GM13976 (cell line): ENCODE measurements at regions not wholly inside any gene's neighbourhood (a gene's known extent, or its start where the extent isn't known, plus 50 kb on each side); places are given as distances from the start of the nearest gene placed in this dataset.

ENCODE experiments used
- DNase-seq: peaks from one replicate; pipeline ENCODE4 v3.0.0; 2012; ENCODE audit warnings: low spot score
- in situ Hi-C: fragments of 300-500 bp; cut with MboI; formaldehyde crosslinking; loops from one replicate; pipeline ENCODE4 v1.12.0; 2022; ENCODE audit warnings: low sequenced_read_pairs, mixed read lengths, inconsistent platforms; ENCODE audit not compliant: unreplicated experiment
- TF ChIP-seq, protein P1 (sequence below): IDR thresholded peaks from 2 replicates; pipeline ENCODE4 v1.5.1; 2012; ENCODE audit warnings: borderline replicate concordance, mild to moderate bottlenecking; ENCODE audit not compliant: insufficient read depth; ENCODE audit errors: extremely low read depth, missing control alignments, control extremely low read depth

DNA sequence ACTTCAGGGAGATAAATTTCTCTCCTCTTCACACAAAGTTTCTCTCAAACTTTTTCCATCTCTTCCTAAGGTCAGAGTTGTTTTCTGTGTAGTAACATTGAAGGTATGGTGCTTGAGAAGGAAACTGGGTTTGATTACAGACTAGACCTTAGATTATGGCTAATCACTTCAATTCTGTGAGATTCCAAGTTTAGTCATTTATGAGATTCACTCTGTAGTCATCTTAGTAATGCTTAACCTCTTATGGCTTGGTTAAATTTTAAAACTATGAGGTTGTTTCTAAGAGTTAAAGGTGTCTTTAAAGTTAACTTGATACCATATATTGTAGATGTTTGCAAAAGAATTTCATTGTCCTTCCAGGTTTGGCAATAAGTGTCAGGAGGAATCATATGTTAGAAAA, 1092.2 kb downstream of the KCNT2 start:
- in situ Hi-C loops, result no loop called here

DNA sequence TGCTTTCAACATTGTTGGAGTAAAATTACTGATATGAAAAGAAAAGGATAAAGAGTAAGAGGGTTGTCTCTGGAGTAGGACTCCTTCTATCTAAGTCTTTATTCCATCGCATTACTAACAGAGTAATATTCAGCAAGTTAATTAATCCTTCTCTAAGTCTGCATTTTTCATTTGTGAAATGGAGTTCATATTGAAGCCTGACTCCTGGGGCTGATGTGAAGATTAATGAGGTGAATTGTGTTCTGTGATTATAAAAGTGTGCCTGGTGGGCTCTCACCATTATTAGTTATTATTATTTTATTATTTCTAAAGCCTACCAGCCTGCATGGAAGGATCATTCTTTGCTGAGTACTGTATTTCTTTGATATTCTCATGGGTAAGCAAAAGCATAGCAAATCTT, 1096.7 kb downstream of the KCNT2 start:
- in situ Hi-C loops, result no loop called here
- TF ChIP-seq, protein P1, sequence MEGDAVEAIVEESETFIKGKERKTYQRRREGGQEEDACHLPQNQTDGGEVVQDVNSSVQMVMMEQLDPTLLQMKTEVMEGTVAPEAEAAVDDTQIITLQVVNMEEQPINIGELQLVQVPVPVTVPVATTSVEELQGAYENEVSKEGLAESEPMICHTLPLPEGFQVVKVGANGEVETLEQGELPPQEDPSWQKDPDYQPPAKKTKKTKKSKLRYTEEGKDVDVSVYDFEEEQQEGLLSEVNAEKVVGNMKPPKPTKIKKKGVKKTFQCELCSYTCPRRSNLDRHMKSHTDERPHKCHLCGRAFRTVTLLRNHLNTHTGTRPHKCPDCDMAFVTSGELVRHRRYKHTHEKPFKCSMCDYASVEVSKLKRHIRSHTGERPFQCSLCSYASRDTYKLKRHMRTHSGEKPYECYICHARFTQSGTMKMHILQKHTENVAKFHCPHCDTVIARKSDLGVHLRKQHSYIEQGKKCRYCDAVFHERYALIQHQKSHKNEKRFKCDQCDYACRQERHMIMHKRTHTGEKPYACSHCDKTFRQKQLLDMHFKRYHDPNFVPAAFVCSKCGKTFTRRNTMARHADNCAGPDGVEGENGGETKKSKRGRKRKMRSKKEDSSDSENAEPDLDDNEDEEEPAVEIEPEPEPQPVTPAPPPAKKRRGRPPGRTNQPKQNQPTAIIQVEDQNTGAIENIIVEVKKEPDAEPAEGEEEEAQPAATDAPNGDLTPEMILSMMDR, result no peak
- no peak for DNase-seq

More for the DNA sequence above, 1092.2 kb downstream of the KCNT2 start:
- TF ChIP-seq, protein P1, result no peak
- DNase-seq, result no peak

DNA sequence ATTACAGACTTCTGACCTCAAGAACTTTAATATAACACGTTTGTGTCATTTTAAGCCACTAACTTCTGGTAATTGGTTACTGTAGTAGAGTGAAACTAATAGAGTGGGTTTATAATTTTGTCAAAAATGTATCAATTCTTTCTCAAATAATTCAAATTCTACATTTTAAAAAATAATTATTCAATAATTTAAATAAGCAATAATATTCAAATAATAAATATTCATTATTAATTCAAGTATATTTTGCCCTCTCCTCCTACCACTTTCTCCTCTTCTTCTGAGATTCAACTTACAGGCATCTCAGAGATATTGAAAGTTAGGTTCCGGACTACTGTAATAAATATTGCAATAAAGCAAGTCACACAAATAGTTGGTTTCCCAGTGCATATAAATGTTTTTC, 1107.1 kb downstream of the KCNT2 start:
- TF ChIP-seq, protein P1, result no peak
- DNase-seq, result no peak
- in situ Hi-C loops, result no loop called here

DNA sequence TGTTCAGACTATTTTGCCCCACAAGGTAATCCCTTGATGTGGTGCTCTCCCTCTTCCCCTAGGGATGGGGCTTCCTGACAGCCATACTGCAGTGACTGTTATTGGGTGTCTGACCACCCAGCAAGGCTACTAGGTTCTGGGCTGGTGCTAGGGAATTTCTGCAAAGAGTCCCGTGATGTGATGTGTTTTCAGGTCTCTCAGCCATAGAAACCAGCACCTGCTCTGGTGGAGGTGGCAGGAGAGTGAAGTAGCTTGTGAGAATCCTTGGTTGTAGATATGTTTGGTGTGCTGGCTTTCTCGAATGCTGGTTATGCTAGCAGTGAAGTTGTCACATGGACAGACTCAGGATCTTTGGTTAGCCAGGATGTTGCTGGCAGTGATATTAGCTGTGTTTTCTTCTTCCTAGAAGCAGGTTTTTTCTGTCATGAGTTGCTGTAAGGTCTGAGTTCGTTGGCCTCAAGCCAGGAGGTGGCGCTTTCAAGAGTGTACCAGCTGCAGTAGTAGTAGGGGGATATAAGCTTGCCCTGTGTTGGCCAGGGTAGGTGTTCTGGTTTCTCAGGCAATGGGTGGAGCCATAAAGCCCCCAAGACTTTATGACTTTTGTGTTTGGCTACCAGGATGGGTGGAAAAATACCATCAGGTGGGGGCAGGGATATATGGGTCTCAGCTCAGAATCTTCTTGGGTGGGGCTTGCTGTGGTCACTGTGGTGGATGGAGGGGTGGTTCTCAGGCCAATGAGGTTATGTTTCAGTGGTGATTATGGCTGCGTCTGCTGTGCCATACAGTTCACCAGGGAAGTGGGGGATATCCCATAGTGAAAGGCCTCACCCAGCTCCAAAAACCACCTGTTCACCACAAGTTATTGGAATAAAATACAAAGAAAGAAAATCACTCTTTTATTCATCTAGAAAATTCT, 1112.3 kb downstream of the KCNT2 start:
- TF ChIP-seq, protein P1, result no peak
- in situ Hi-C loops, result no loop called here
- DNase-seq, result no peak

DNA sequence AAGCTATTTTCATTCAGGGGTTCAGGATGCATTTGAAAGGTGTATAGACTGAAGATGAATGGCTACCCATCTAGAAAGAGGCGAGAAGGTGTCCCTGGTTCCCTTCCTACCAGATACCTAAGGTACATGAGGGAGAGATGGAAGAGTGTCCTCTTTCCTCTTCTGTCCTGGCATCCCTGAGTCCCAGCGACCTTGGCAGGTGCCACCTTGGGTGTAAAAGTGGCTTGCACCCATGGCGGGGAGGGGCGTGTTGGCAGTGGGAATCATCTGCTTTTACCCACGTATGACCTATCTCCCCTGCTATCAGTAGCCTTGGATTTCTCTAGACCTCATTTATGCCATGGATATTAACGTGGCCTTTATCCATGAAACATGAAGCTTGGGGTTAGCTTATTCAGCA, 1126.1 kb downstream of the KCNT2 start:
- no peak for DNase-seq
- in situ Hi-C loops, result no loop called here
- TF ChIP-seq, protein P1, result no peak

DNA sequence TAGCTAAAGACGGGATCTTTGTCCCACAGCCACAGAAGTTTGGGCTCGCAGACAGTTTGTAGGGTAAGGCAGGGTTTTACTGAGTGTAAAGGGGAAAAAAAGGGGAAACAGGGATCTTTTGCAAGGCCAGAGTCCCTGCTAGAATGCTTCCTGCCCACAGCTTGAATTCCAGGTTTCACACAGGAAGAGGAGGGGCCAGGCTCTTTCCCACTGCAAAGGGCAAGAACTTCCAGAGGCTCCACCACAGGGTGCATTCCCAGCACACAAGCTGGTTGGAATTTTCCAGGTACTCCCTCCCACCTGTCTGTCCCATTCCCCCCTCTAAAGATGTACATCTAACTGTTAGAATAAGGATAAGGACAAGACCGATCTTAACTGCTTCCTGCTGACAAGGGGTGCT, 1126.9 kb downstream of the KCNT2 start:
- TF ChIP-seq, protein P1, result no peak
- DNase-seq, result no peak
- in situ Hi-C loops, result no loop called here
